HCT116 (cell line): ENCODE measurements at regions not wholly inside any gene's neighbourhood (a gene's known extent, or its start where the extent isn't known, plus 50 kb on each side); places are given as distances from the start of the nearest gene placed in this dataset.

Experiments
- RAD21 ChIP-seq: IDR thresholded peaks from 2 replicates; pipeline ENCODE4 v1.6.1; 2012; ENCODE audit warnings: low read depth, mild to moderate bottlenecking
- SIN3A ChIP-seq: IDR thresholded peaks from 2 replicates; pipeline ENCODE4 v1.6.1; 2012; ENCODE audit warnings: low read depth
- YY1 ChIP-seq: IDR thresholded peaks from 2 replicates; pipeline ENCODE4 v1.6.1; 2011; ENCODE audit warnings: low read length, low read depth, moderate library complexity, mild to moderate bottlenecking; ENCODE audit not compliant: insufficient replicate concordance; ENCODE audit errors: extremely low read depth
- TF ChIP-seq, protein P1 (sequence below), 3 experiments: fragments of 200-600 bp in 1 of 3; sonication (generic) in 1 of 3; IDR thresholded peaks in 2 of 3; conservative IDR thresholded peaks in 1 of 3; 2 replicates each; pipeline ENCODE4 v1.5.1; 2012 to 2017; ENCODE audit warnings: low read depth in 2 of 3, low read length in 2 of 3, antibody characterized with exemption in 1 of 3, borderline replicate concordance in 1 of 3, control low read depth in 1 of 3, mild to moderate bottlenecking in 1 of 3, mixed read lengths in 1 of 3, mixed run types in 1 of 3, moderate library complexity in 1 of 3; ENCODE audit not compliant: insufficient read depth in 1 of 3

DNA sequence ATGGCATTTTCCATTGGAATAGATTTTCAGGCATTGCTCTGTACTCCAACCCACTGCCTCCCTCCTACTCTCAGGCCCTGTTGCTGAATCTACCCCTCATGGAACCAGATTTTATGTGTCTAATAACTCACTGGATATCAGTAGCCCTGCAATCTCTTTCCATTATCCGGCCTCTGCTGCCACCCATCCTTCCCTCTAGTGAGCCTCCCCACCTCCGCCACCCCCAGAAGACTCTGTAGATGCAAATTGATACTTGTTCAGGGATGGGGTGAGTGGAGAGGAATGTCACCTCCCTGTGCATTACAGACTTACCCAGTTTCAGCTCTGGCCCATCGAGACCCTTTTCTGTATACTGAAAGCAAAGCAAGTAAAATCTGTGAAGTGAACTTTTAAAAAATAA, 52.3 kb upstream of the PHYHIPL start:
- TF ChIP-seq, protein P1, sequence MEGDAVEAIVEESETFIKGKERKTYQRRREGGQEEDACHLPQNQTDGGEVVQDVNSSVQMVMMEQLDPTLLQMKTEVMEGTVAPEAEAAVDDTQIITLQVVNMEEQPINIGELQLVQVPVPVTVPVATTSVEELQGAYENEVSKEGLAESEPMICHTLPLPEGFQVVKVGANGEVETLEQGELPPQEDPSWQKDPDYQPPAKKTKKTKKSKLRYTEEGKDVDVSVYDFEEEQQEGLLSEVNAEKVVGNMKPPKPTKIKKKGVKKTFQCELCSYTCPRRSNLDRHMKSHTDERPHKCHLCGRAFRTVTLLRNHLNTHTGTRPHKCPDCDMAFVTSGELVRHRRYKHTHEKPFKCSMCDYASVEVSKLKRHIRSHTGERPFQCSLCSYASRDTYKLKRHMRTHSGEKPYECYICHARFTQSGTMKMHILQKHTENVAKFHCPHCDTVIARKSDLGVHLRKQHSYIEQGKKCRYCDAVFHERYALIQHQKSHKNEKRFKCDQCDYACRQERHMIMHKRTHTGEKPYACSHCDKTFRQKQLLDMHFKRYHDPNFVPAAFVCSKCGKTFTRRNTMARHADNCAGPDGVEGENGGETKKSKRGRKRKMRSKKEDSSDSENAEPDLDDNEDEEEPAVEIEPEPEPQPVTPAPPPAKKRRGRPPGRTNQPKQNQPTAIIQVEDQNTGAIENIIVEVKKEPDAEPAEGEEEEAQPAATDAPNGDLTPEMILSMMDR (IDR thresholded peaks at IDR 0.05 in 2 of 3, conservative IDR thresholded peaks at IDR 0.05 in 1 of 3; ENCODE audit: borderline replicate concordance in 1 of 3, insufficient read depth in 1 of 3, low read depth in 2 of 3, low read length in 2 of 3): no peak
- TF ChIP-seq SIN3A (no peak), RAD21 (no peak), YY1 (no peak)
